Loucy (cell line): ENCODE measurements at regions not wholly inside any gene's neighbourhood (a gene's known extent, or its start where the extent isn't known, plus 50 kb on each side); places are given as distances from the start of the nearest gene placed in this dataset.

ENCODE experiments used
- H2AFZ ChIP-seq: fragments of 200-600 bp; sonication (generic); 2 replicates; pipeline ENCODE4 v1.6.0; 2016; ENCODE audit warnings: antibody characterized with exemption, mild to moderate bottlenecking, low read length, moderate library complexity
- H3F3A ChIP-seq: fragments of 200-600 bp; 2 replicates; pipeline ENCODE4 v1.6.0; 2016; ENCODE audit warnings: antibody characterized with exemption, low read depth, mild to moderate bottlenecking
- H3K27me3 ChIP-seq: fragments of 200-600 bp; sonication (generic); 2 replicates; pipeline ENCODE4 v1.6.1; 2014; ENCODE audit warnings: low read length, mild to moderate bottlenecking; ENCODE audit not compliant: insufficient read depth, poor library complexity, severe bottlenecking
- H3K36me3 ChIP-seq: fragments of 200-600 bp; sonication (generic); 2 replicates; pipeline ENCODE4 v1.6.1; 2016; ENCODE audit warnings: low read length; ENCODE audit not compliant: insufficient read depth
- H3K4me1 ChIP-seq: fragments of 200-600 bp; sonication (generic); 2 replicates; pipeline ENCODE4 v1.5.1; 2014; ENCODE audit warnings: low read length, mild to moderate bottlenecking; ENCODE audit not compliant: insufficient read depth, poor library complexity, severe bottlenecking
- H3K4me2 ChIP-seq: fragments of 200-600 bp; sonication (generic); 2 replicates; pipeline ENCODE4 v1.6.0; 2014; ENCODE audit warnings: antibody characterized with exemption, low read length, low read depth, mild to moderate bottlenecking; ENCODE audit not compliant: poor library complexity, severe bottlenecking
- H3K4me3 ChIP-seq: fragments of 200-600 bp; sonication (generic); 2 replicates; pipeline ENCODE4 v1.5.1; 2014; ENCODE audit warnings: low read length, mild to moderate bottlenecking, mixed read lengths; ENCODE audit not compliant: poor library complexity, severe bottlenecking
- H3K79me2 ChIP-seq: fragments of 200-600 bp; sonication (generic); 2 replicates; pipeline ENCODE4 v1.6.1; 2014; ENCODE audit warnings: low read length; ENCODE audit not compliant: insufficient read depth
- H3K9ac ChIP-seq: fragments of 200-600 bp; sonication (generic); 2 replicates; pipeline ENCODE4 v1.6.0; 2014; ENCODE audit warnings: mild to moderate bottlenecking, low read depth, low read length, moderate library complexity; ENCODE audit not compliant: poor library complexity, severe bottlenecking
- H3K9me2 ChIP-seq: fragments of 200-600 bp; sonication (generic); replicated peaks from 2 replicates; pipeline ENCODE4 v1.6.1; 2016; ENCODE audit warnings: low read depth, low read length, mixed read lengths
- H3K9me3 ChIP-seq: fragments of 200-600 bp; sonication (generic); 2 replicates; pipeline ENCODE4 v1.6.1; 2014; ENCODE audit warnings: mild to moderate bottlenecking, antibody characterized with exemption, low read length, low read depth; ENCODE audit not compliant: insufficient read depth
- H4K20me1 ChIP-seq: fragments of 200-600 bp; sonication (generic); 2 replicates; pipeline ENCODE4 v1.6.0; 2014; ENCODE audit warnings: antibody characterized with exemption, low read length, mild to moderate bottlenecking; ENCODE audit not compliant: insufficient read depth, poor library complexity, severe bottlenecking
- EZH2phosphoT487 ChIP-seq: fragments of 200-600 bp; IDR thresholded peaks from 2 replicates; pipeline ENCODE4 v1.6.1; 2018; ENCODE audit warnings: antibody characterized with exemption, mild to moderate bottlenecking, moderate library complexity, borderline replicate concordance
- TF ChIP-seq, protein P1 (sequence below): fragments of 200-600 bp; sonication (generic); conservative IDR thresholded peaks from 2 replicates; pipeline ENCODE4 v1.5.1; 2014; ENCODE audit warnings: mild to moderate bottlenecking, antibody characterized with exemption, low read length

GRCh38 chr13:56378566-56378965, 762.2 kb upstream of the PRR20A start:
- no peaks in the 10 kb centered on the region for H3K9me3 ChIP-seq
- H3K9ac ChIP-seq: no peak overlapping the region
- no peak overlapping the region for H3K4me3 ChIP-seq
- no peaks in the 10 kb centered on the region for H3K36me3 ChIP-seq
- no peaks in the 10 kb centered on the region for H4K20me1 ChIP-seq
- no peaks in the 10 kb centered on the region for H3F3A ChIP-seq
- no peak overlapping the region for H2AFZ ChIP-seq
- H3K79me2 ChIP-seq: no peaks in the 10 kb centered on the region
- H3K4me2 ChIP-seq: no peak overlapping the region
- H3K27me3 ChIP-seq: no peaks in the 10 kb centered on the region
- no peaks in the 10 kb centered on the region for H3K9me2 ChIP-seq
- no peak for TF ChIP-seq EZH2phosphoT487
- TF ChIP-seq, protein P1, sequence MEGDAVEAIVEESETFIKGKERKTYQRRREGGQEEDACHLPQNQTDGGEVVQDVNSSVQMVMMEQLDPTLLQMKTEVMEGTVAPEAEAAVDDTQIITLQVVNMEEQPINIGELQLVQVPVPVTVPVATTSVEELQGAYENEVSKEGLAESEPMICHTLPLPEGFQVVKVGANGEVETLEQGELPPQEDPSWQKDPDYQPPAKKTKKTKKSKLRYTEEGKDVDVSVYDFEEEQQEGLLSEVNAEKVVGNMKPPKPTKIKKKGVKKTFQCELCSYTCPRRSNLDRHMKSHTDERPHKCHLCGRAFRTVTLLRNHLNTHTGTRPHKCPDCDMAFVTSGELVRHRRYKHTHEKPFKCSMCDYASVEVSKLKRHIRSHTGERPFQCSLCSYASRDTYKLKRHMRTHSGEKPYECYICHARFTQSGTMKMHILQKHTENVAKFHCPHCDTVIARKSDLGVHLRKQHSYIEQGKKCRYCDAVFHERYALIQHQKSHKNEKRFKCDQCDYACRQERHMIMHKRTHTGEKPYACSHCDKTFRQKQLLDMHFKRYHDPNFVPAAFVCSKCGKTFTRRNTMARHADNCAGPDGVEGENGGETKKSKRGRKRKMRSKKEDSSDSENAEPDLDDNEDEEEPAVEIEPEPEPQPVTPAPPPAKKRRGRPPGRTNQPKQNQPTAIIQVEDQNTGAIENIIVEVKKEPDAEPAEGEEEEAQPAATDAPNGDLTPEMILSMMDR: no peak
- H3K4me1 ChIP-seq: no peaks in the 10 kb centered on the region

- no peaks in the 10 kb centered on the region for H3K36me3 ChIP-seq
- no peaks in the 10 kb centered on the region for H3F3A ChIP-seq
- TF ChIP-seq EZH2phosphoT487: no peak
- TF ChIP-seq, protein P1: no peak
- H3K9ac ChIP-seq: no peak overlapping the region
- no peaks in the 10 kb centered on the region for H3K79me2 ChIP-seq
- H3K9me3 ChIP-seq: no peaks in the 10 kb centered on the region
- H3K4me2 ChIP-seq: no peak overlapping the region
- H4K20me1 ChIP-seq: no peaks in the 10 kb centered on the region
- H3K4me3 ChIP-seq: no peak overlapping the region
- no peaks in the 10 kb centered on the region for H3K9me2 ChIP-seq
- H2AFZ ChIP-seq: no peak overlapping the region
- H3K27me3 ChIP-seq: no peaks in the 10 kb centered on the region
- H3K4me1 ChIP-seq: no peaks in the 10 kb centered on the region
Measured at GRCh38 chr13:56393549-56393948, 747.2 kb upstream of the PRR20A start.

DNA sequence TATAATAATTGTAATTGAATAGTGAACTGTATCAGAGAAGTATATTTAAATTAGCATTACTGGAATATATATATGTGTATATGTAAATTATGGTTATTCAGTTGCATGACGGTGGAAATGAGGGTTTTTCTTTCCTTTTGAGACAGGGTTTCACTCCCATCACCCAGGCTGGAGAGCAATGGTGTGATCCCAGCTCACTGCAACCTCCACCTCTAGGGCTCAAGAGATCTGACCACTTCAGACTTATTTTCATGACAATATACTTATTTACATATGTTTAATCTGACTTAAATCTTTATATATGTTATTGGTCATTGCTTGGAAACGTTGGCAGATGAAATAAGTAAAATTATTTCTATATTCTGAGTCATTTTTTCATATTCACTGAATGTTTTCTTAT, 744.4 kb upstream of the PRR20A start:
- H3K9ac ChIP-seq: no peak overlapping the region
- no peaks in the 10 kb centered on the region for H3K4me1 ChIP-seq
- TF ChIP-seq EZH2phosphoT487: no peak
- TF ChIP-seq, protein P1: no peak
- no peaks in the 10 kb centered on the region for H3K79me2 ChIP-seq
- no peaks in the 10 kb centered on the region for H3F3A ChIP-seq
- H3K36me3 ChIP-seq: no peaks in the 10 kb centered on the region
- no peaks in the 10 kb centered on the region for H3K9me2 ChIP-seq
- no peaks in the 10 kb centered on the region for H3K9me3 ChIP-seq
- no peak overlapping the region for H3K4me2 ChIP-seq
- no peak overlapping the region for H3K4me3 ChIP-seq
- H4K20me1 ChIP-seq: no peaks in the 10 kb centered on the region
- H2AFZ ChIP-seq: no peak overlapping the region
- H3K27me3 ChIP-seq: no peaks in the 10 kb centered on the region
